AG10803 (cell line): ENCODE measurements at regions not wholly inside any gene's neighbourhood (a gene's known extent, or its start where the extent isn't known, plus 50 kb on each side); places are given as distances from the start of the nearest gene placed in this dataset.

Source experiments
- DNase-seq: peaks from one replicate; pipeline ENCODE4 v3.0.0; 2010; ENCODE audit warnings: low read depth
- H3K4me3 ChIP-seq: 2 replicates; pipeline ENCODE4 v1.5.1; 2011; ENCODE audit warnings: mild to moderate bottlenecking, low read length, control low read depth
- TF ChIP-seq, protein P1 (sequence below): conservative IDR thresholded peaks from 2 replicates; pipeline ENCODE4 v1.5.1; 2011; ENCODE audit warnings: mild to moderate bottlenecking, low read length, control low read depth, inconsistent platforms

- peak; percentile 83 for DNase-seq
- TF ChIP-seq, protein P1, sequence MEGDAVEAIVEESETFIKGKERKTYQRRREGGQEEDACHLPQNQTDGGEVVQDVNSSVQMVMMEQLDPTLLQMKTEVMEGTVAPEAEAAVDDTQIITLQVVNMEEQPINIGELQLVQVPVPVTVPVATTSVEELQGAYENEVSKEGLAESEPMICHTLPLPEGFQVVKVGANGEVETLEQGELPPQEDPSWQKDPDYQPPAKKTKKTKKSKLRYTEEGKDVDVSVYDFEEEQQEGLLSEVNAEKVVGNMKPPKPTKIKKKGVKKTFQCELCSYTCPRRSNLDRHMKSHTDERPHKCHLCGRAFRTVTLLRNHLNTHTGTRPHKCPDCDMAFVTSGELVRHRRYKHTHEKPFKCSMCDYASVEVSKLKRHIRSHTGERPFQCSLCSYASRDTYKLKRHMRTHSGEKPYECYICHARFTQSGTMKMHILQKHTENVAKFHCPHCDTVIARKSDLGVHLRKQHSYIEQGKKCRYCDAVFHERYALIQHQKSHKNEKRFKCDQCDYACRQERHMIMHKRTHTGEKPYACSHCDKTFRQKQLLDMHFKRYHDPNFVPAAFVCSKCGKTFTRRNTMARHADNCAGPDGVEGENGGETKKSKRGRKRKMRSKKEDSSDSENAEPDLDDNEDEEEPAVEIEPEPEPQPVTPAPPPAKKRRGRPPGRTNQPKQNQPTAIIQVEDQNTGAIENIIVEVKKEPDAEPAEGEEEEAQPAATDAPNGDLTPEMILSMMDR, result peak; percentile 92
- H3K4me3 ChIP-seq, result no peak overlapping the region
Observed at GRCh38 chr15:38002883-38003477, 68.5 kb downstream of the TMCO5A start.

- DNase-seq, result no peak
- TF ChIP-seq, protein P1, result no peak
- H3K4me3 ChIP-seq, result no peak overlapping the region
Observed at GRCh38 chr15:38004218-38004861, 69.9 kb downstream of the TMCO5A start.

- no peak overlapping the region for H3K4me3 ChIP-seq
- DNase-seq, result no peak
- TF ChIP-seq, protein P1, result no peak
Observed at GRCh38 chr15:38005953-38006808, 71.7 kb downstream of the TMCO5A start.

- no peak overlapping the region for H3K4me3 ChIP-seq
- peak; percentile 68 for DNase-seq
- TF ChIP-seq, protein P1, result peak; percentile 52
Observed at GRCh38 chr15:38010395-38010794, 76.0 kb downstream of the TMCO5A start.

- TF ChIP-seq, protein P1, result no peak
- H3K4me3 ChIP-seq, result no peak overlapping the region
- no peak for DNase-seq
Observed at GRCh38 chr15:38012894-38013293, 78.5 kb downstream of the TMCO5A start.

DNA sequence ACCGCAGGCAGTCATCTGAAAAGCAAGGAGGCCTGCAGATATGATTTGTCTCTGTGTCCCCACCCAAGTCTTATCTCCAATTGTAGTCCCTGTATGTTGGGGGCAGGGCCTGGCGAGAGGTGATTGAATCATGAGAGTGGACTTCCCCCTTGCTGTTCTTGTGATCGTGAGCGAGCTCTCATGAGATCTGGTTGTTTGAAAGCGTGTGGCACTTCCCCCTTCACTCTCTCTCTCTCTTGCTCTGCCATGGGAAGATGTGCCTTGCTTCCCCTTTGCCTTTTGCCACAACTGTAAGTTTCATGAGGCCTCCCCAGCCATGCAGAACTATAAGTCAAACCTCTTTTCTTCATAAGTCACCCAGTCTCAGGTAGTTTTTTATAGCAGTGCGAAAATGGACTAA lies 83.3 kb downstream of the TMCO5A start:
- DNase-seq, result no peak
- TF ChIP-seq, protein P1, result no peak
- H3K4me3 ChIP-seq, result no peak overlapping the region

DNA sequence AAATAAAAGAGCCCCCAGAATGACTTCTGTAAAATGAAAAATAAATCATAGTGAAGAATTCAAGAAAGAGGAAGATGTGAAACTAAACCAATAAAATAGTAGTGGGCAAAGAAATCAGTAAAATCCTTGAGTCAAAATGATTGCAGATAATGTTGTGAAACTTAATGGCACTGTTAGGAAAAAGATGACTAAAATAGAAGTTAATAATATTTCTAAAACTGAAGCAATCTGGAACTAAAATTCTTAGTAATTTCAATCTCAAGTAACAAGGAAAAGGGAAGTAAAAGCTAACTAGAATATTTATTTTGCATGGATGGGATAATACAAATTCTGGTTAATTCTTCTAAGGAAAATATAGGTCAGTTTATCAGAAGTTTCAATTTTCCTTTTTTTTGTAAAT lies 84.6 kb downstream of the TMCO5A start:
- H3K4me3 ChIP-seq, result no peak overlapping the region
- TF ChIP-seq, protein P1, result no peak
- no peak for DNase-seq
